Mesodermal cell (in vitro differentiated cells): ENCODE measurements at regions not wholly inside any gene's neighbourhood (a gene's known extent, or its start where the extent isn't known, plus 50 kb on each side); places are given as distances from the start of the nearest gene placed in this dataset.

Experiments
- H3K27ac ChIP-seq: 2 replicates; pipeline ENCODE4 v1.7.0; 2013; ENCODE audit warnings: mild to moderate bottlenecking, low read depth, low read length, moderate library complexity; ENCODE audit not compliant: severe bottlenecking
- H3K36me3 ChIP-seq: 2 replicates; pipeline ENCODE4 v1.7.1; 2013; ENCODE audit warnings: mild to moderate bottlenecking, low read length, moderate library complexity; ENCODE audit not compliant: control insufficient read depth, insufficient read depth
- H3K4me1 ChIP-seq: one replicate; pipeline ENCODE4 v1.7.1; 2013; ENCODE audit warnings: mild to moderate bottlenecking, low read length; ENCODE audit not compliant: insufficient read depth, control insufficient read depth, poor library complexity, severe bottlenecking
- H3K4me3 ChIP-seq: 2 replicates; pipeline ENCODE4 v1.7.0; 2013; ENCODE audit warnings: low read length, control low read depth, mild to moderate bottlenecking; ENCODE audit not compliant: insufficient read depth, poor library complexity, severe bottlenecking; ENCODE audit errors: extremely low read depth
- H3K9me3 ChIP-seq: 2 replicates; pipeline ENCODE4 v1.7.1; 2013; ENCODE audit warnings: mild to moderate bottlenecking, low read length, moderate library complexity; ENCODE audit not compliant: control insufficient read depth
- WGBS, 2 experiments: methylation state at CpG; one replicate each; pipeline ENCODE4 v1.1.5; 2013; ENCODE audit warnings: missing lambda C conversion rate in 2 of 2; ENCODE audit not compliant: insufficient coverage in 2 of 2; 5-methylcytosine and 5-hydroxymethylcytosine counted together

DNA sequence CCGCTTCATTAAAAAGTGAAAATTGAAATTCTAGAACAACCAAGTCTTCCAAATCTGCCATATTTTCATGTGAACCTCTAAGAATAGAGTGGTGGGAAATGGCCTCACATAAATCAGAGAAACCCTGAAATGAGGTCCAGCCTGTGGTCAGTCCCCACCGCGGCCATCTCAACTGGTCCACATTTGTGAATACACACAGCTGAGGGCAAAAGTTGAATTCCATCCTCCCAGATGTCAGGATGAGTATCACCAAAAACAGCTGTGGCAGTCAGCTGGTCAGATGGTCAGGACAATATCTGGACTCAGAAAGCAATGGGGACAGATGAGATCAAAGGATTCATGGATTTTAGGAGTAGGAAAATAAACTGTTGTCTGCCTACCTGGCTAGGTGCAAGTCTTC, 219.4 kb upstream of the NCKAP5 start:
- 95 to 97% methylated on average over 3 of the region's 3 CpGs for WGBS, 2 experiments
- H3K36me3 ChIP-seq = no peaks in the 10 kb centered on the region
- peaks cover 6% of the 10 kb centered on the region for H3K9me3 ChIP-seq
- H3K27ac ChIP-seq = no peak overlapping the region
- peaks cover 20% of the 10 kb centered on the region for H3K4me1 ChIP-seq
- H3K4me3 ChIP-seq = no peak overlapping the region

- H3K4me1 ChIP-seq = peaks cover 20% of the 10 kb centered on the region
- H3K9me3 ChIP-seq = no peaks in the 10 kb centered on the region
- H3K4me3 ChIP-seq = no peak overlapping the region
- no peak overlapping the region for H3K27ac ChIP-seq
- no peaks in the 10 kb centered on the region for H3K36me3 ChIP-seq
- WGBS, 2 experiments = 71 to 78% methylated on average over 1 of the region's 1 CpG
These were observed 220.1 kb upstream of the NCKAP5 start for GRCh38 chr2:133788386-133788785.

DNA sequence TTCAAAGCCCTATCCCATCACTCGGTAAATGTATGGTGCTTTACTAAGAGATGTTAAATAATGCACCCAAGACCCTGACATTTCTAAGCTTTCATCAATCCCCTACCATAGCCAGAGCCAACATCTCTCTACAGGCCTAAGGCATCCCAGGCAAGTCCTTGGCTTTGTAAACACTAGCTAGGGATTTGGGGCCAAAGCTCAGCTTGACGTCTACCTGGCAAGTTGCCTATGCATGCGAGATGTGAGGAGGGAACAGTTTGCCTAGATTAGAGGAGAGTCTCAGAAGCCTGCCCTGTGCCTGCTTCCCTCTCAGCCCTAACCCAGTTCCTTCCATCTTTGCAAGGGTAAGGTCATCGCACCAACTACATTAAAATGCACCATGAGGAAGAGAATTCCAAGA, 221.5 kb upstream of the NCKAP5 start:
- H3K4me3 ChIP-seq = no peak overlapping the region
- H3K27ac ChIP-seq = no peak overlapping the region
- 73 to 100% methylated on average over 1 to 2 of the region's 4 CpGs for WGBS, 2 experiments
- H3K36me3 ChIP-seq = no peaks in the 10 kb centered on the region
- peaks cover 20% of the 10 kb centered on the region for H3K4me1 ChIP-seq
- H3K9me3 ChIP-seq = no peaks in the 10 kb centered on the region

DNA sequence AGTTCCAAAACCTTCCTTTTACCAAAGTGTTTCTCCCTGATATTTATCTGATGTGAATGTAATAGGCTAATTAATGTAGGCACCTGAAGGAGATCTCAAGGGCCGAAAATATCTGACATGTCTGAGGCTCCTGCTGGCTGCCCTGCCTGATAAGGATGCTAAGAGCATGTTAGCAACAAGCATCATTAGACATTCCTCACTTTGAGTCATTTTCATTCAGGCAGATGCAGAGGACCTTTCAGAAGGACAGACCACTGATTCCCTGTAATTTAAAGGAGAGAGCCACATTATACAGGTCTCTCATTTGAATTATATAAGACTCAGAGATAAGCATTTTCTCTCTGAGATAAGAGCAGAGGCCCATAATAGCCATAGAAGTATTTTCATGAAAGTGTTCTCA, 222.4 kb upstream of the NCKAP5 start:
- Histone ChIP-seq H3K9me3 (no peaks in the 10 kb centered on the region), H3K27ac (peak overlapping the region; percentile 91), H3K36me3 (no peaks in the 10 kb centered on the region), H3K4me1 (peaks cover 20% of the 10 kb centered on the region), H3K4me3 (no peak overlapping the region)
- 67% methylated on average over 1 of the region's 1 CpG; no CpG with 5 or more reads in 1 of the 2 experiments for WGBS, 2 experiments

DNA sequence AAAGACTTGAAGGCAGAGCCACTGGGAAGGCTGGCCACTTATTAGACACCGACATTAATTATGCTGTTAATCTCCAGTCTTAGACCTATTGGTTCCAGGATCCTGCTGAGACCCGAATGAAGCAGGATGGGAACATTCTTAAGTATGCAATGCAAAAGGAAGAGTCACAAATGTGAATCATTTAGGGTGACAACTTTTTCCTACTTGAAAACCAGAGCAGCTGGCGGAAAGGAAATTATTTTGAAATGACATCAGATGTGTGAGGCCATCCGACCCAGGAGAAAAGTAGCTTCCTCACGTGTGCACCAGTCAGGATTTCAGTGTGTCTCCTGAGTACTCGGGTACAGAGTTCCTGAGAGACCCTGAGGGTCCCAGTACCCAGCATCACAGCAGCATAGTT, 222.9 kb upstream of the NCKAP5 start:
- Histone ChIP-seq H3K9me3 (no peaks in the 10 kb centered on the region), H3K4me3 (no peak overlapping the region), H3K27ac (peak overlapping the region; percentile 91), H3K4me1 (peaks cover 20% of the 10 kb centered on the region), H3K36me3 (no peaks in the 10 kb centered on the region)
- 75 to 86% methylated on average over 4 of the region's 6 CpGs for WGBS, 2 experiments

DNA sequence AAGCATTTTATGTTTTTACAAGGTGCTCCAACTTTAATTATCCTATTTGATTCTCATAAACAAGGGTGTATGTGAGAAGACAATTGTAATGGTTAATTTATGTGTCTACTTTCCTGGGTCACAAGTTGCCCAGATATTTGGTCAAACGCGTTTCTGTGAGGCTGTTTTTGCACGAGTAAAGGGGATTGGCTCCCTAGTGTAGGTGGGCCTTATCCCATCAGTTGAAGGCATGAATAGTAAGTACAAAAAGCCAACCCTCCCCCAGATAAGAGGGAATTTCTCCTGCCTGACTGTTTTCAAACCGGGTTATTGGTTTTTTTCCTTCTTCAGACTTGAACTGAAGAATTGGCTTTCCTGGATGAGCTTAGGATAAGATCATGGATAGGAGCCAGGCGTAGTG, 224.0 kb upstream of the NCKAP5 start:
- Histone ChIP-seq H3K4me1 (peaks cover 20% of the 10 kb centered on the region), H3K27ac (no peak overlapping the region), H3K4me3 (no peak overlapping the region), H3K36me3 (no peaks in the 10 kb centered on the region), H3K9me3 (no peaks in the 10 kb centered on the region)
- WGBS, 2 experiments = 93 to 96% methylated on average over 4 of the region's 5 CpGs

DNA sequence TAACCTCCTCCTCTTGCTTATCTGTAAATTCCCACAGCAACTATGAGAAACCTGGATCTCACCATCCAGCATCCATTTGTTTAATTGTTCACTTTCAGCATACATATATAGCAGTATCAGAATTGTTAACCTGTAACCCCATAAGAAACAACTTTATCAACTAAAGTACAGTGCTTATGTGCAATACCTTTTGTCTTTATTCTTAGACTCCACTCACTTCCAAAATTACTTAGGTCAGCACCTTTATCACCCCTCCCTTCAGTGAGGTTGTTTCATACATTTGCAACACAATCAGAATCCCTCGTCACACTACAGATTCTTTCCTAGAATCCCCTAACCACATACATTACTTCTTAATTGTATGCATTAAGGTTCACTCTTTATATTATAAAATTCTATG, 225.9 kb upstream of the NCKAP5 start:
- H3K4me3 ChIP-seq = no peak overlapping the region
- no peak overlapping the region for H3K27ac ChIP-seq
- H3K9me3 ChIP-seq = no peaks in the 10 kb centered on the region
- peaks cover 20% of the 10 kb centered on the region for H3K4me1 ChIP-seq
- H3K36me3 ChIP-seq = no peaks in the 10 kb centered on the region
- no CpG with 5 or more reads among the region's 1 CpG for WGBS, 2 experiments

GRCh38 chr2:133801946-133802345, 233.7 kb upstream of the NCKAP5 start:
- Histone ChIP-seq H3K9me3 (no peaks in the 10 kb centered on the region), H3K4me3 (no peak overlapping the region), H3K4me1 (peaks cover 2% of the 10 kb centered on the region), H3K27ac (no peak overlapping the region), H3K36me3 (no peaks in the 10 kb centered on the region)
- 80% methylated on average over 2 of the region's 3 CpGs for WGBS, 2 experiments

DNA sequence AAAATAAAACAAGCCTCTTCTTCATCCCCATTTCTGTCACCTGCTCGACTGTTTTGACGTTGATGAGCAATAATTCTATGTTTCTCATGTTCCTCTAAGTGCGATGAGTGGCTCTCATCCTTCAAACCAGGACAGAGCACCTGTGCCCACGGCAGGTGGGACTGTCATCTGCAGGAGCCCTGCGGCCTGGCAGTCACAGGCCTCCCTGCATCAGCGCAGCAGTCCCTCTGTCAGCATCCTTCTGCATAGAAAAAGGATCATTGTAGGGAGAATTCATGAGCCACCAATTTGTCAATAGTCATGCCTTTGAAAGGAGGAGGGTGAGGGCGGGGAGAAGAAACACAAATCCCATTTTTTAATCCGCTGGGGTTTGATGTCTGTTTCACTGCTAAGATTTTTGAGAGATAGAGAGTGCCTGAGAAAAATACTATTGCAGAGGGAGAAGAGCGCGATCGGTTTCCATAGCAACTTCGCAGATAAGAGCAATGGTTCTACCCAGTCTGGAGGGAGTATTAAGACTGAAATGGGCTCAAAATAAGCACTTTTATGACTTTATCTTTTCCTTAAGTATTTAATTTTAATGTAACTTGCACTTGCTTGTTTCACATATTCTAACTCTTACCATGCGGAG, 234.3 kb upstream of the NCKAP5 start:
- Histone ChIP-seq H3K4me1 (peaks cover 5% of the 10 kb centered on the region), H3K4me3 (no peak overlapping the region), H3K36me3 (no peaks in the 10 kb centered on the region), H3K27ac (no peak overlapping the region), H3K9me3 (no peaks in the 10 kb centered on the region)
- 91 to 92% methylated on average over 6 to 10 of the region's 13 CpGs for WGBS, 2 experiments

DNA sequence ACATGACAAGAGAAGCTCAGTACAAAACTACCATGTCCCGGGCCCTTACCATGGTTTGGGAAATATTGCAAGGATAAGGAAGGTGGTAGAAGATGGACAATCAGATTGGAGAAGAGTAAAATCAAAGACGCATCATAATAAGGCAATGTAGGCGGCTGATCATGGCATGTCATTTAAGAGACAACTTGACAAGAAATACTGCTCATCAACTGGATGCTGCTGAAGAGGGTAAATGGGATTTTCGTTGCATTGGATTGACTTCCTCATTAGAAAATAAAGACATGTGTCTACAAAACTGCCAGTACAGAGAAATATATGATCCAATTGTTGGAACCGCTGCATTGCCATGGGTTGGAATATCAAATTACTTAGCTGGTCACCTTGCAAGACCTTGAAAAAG, 238.3 kb upstream of the NCKAP5 start:
- WGBS, 2 experiments = 90 to 100% methylated on average over 3 to 4 of the region's 5 CpGs
- H3K4me3 ChIP-seq = no peak overlapping the region
- peaks cover 5% of the 10 kb centered on the region for H3K4me1 ChIP-seq
- H3K36me3 ChIP-seq = no peaks in the 10 kb centered on the region
- no peak overlapping the region for H3K27ac ChIP-seq
- H3K9me3 ChIP-seq = no peaks in the 10 kb centered on the region

GRCh38 chr2:133809485-133809884, 241.2 kb upstream of the NCKAP5 start:
- Histone ChIP-seq H3K9me3 (no peaks in the 10 kb centered on the region), H3K36me3 (no peaks in the 10 kb centered on the region), H3K4me1 (peaks cover 23% of the 10 kb centered on the region), H3K27ac (no peak overlapping the region), H3K4me3 (no peak overlapping the region)
- WGBS, 2 experiments = 100% methylated on average over 1 of the region's 1 CpG
